ENCODE measurements at regions not wholly inside any gene's neighbourhood (a gene's known extent, or its start where the extent isn't known, plus 50 kb on each side); places are given as distances from the start of the nearest gene placed in this dataset.

DNA sequence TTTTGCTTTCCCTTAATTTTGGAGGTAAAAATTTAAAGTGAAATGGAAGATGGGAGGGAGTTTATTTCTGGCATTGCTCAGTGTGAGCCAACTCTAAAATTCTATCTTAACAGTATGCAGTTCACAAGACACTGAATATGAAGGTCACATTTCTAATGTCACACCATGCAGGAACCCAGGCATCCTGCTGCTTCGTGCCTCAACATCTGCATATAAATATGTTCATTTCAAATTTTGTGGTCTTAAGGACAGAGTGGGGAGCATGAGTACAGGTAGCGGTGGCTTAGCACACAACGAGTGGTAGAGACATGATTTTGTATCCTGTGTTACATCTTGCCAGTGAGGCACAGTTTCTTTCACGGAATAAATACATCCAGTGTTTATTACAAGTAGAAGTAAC, 102.4 kb downstream of the ARL4C start:
- Histone ChIP-seq H2BK15ac (ENCODE audit: low read depth, low read length) (no peak overlapping the region), H3K27me3 (ENCODE audit: insufficient read depth, low read length) (no peaks in the 10 kb centered on the region), H3K79me1 (ENCODE audit: insufficient read depth, low read depth, low read length, poor library complexity, severe bottlenecking) (no peaks in the 10 kb centered on the region), H3K4me2 (ENCODE audit: insufficient read depth, insufficient read length, low read length) (no peak overlapping the region), H3K9me3 (ENCODE audit: control insufficient read depth, low read depth, low read length) (no peaks in the 10 kb centered on the region), H3K9ac (ENCODE audit: extremely low read depth, insufficient read length, low read length) (no peak overlapping the region), H2BK20ac (ENCODE audit: low read depth, low read length, poor library complexity, severe bottlenecking) (no peak overlapping the region), H3K56ac (ENCODE audit: insufficient read length, low read depth, low read length) (no peak overlapping the region), H3K14ac (ENCODE audit: insufficient read depth, low read length) (no peak overlapping the region), H3K23me2 (ENCODE audit: insufficient read length, low read depth, low read length, poor library complexity, severe bottlenecking) (no peaks in the 10 kb centered on the region), H3K23ac (ENCODE audit: insufficient read length, low read depth, low read length) (no peak overlapping the region), H2BK120ac (ENCODE audit: low read depth, low read length, poor library complexity, severe bottlenecking) (no peak overlapping the region), H4K5ac (ENCODE audit: insufficient read length, low read depth, low read length) (no peak overlapping the region), H2AK5ac (ENCODE audit: insufficient read length, low read length) (no peak overlapping the region), H2BK5ac (ENCODE audit: insufficient read length, low read length) (no peak overlapping the region), H3K27ac (ENCODE audit: insufficient read length, low read depth, low read length) (no peak overlapping the region), H3K18ac (ENCODE audit: insufficient read length, low read depth, low read length) (no peak overlapping the region), H2BK12ac (ENCODE audit: insufficient read length, low read depth, low read length) (no peak overlapping the region), H4K20me1 (ENCODE audit: control insufficient read depth, insufficient read depth, insufficient read length) (no peaks in the 10 kb centered on the region), H4K91ac (ENCODE audit: insufficient read length, low read depth, low read length) (no peak overlapping the region), H2AFZ (ENCODE audit: low read length) (no peak overlapping the region), H3K4ac (ENCODE audit: low read depth, low read length) (no peak overlapping the region), H3T11ph (ENCODE audit: low read length) (no peak overlapping the region), H3K79me2 (ENCODE audit: insufficient read depth, low read length) (no peaks in the 10 kb centered on the region), H3K4me1 (ENCODE audit: insufficient read depth, low read length) (no peaks in the 10 kb centered on the region), H4K8ac (replicated peaks; ENCODE audit: insufficient read length, low read depth, low read length) (no peak overlapping the region)
- H3K9me3 Mint-ChIP-seq: peaks cover 0 to 2% of the 10 kb centered on the region in 2 experiments; a peak in 1 of 5 replicates
- no peak for DNase-seq
- peaks cover 0 to 4% (median 0%) of the 10 kb centered on the region in 3 experiments; a peak in 1 of 7 replicates for H3K36me3 Mint-ChIP-seq (ENCODE audit: insufficient read depth in 1 of 3, low read depth in 3 of 3)
- H3K27me3 Mint-ChIP-seq (ENCODE audit: low read depth): peaks cover 39% of the 10 kb centered on the region
- H3K4me1 Mint-ChIP-seq: peaks cover 5 to 7% of the 10 kb centered on the region in 2 experiments
- H3K4me3 Mint-ChIP-seq: no peak overlapping the region
- TF ChIP-seq, protein P1, sequence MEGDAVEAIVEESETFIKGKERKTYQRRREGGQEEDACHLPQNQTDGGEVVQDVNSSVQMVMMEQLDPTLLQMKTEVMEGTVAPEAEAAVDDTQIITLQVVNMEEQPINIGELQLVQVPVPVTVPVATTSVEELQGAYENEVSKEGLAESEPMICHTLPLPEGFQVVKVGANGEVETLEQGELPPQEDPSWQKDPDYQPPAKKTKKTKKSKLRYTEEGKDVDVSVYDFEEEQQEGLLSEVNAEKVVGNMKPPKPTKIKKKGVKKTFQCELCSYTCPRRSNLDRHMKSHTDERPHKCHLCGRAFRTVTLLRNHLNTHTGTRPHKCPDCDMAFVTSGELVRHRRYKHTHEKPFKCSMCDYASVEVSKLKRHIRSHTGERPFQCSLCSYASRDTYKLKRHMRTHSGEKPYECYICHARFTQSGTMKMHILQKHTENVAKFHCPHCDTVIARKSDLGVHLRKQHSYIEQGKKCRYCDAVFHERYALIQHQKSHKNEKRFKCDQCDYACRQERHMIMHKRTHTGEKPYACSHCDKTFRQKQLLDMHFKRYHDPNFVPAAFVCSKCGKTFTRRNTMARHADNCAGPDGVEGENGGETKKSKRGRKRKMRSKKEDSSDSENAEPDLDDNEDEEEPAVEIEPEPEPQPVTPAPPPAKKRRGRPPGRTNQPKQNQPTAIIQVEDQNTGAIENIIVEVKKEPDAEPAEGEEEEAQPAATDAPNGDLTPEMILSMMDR (conservative IDR thresholded peaks at IDR 0.05): no peak
- no peak overlapping the region for H3K27ac Mint-ChIP-seq
- WGBS (ENCODE audit: extremely low coverage, insufficient read length, low lambda C conversion rate): no CpG with 5 or more reads among the region's 4 CpGs

All from H9 (cell line).